ENCODE measurements at regions not wholly inside any gene's neighbourhood (a gene's known extent, or its start where the extent isn't known, plus 50 kb on each side); places are given as distances from the start of the nearest gene placed in this dataset.

DNA sequence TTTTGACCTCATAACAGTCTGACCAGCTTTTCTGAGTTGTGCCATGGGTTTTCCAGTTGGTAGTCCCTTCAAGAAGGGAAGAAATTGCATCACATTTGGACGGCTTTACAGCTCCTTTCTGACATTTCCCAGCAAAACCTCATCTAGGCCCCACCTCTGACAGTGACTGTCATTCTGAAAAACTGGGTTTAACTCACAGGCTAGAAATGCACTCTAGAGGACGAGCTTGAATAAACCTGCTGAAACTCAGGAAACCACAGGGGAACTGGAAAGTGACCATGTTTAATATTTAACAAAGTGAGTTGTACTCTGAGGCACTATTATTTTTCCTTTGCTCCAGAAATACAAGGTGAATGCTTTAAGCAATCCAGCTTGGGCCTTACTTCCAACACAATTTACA lies 434.3 kb upstream of the RASGEF1B start:
- Mint-ChIP-seq H3K4me1 (no peaks in the 10 kb centered on the region), H3K36me3 (no peaks in the 10 kb centered on the region), H3K4me3 (no peak overlapping the region), H3K27ac (no peak overlapping the region), H3K27me3 (ENCODE audit: low read depth in 3 of 3) (peaks cover 2% of the 10 kb centered on the region in 3 donors), H3K9me3 (no peaks in the 10 kb centered on the region)
- Histone ChIP-seq H3K4me2 (replicated peaks; ENCODE audit: extremely low read depth, low read length, poor library complexity, severe bottlenecking) (no peak overlapping the region), H3K36me3 (replicated peaks in 1 of 2; ENCODE audit: control insufficient read depth in 1 of 2, insufficient read depth in 2 of 2, low read length in 2 of 2) (no peaks in the 10 kb centered on the region), H3K9ac (ENCODE audit: insufficient read depth, low read length, poor library complexity, severe bottlenecking) (no peak overlapping the region), H2AFZ (ENCODE audit: insufficient read depth, low read depth, low read length, poor library complexity, severe bottlenecking) (no peak overlapping the region), H3K4me1 (ENCODE audit: control insufficient read depth in 1 of 2, insufficient read depth in 2 of 2, low read length in 2 of 2) (no peaks in the 10 kb centered on the region), H3K27me3 (ENCODE audit: control insufficient read depth in 2 of 2, insufficient read depth in 2 of 2, low read length in 2 of 2) (no peaks in the 10 kb centered on the region), H3K79me2 (ENCODE audit: insufficient read depth, low read length) (no peaks in the 10 kb centered on the region), H3K9me3 (replicated peaks in 1 of 2; ENCODE audit: control insufficient read depth in 1 of 2, insufficient read depth in 1 of 2, low read length in 2 of 2) (no peaks in the 10 kb centered on the region), H4K20me1 (ENCODE audit: insufficient read depth, low read length) (no peaks in the 10 kb centered on the region), H3K27ac (ENCODE audit: low read depth in 1 of 2, low read length in 2 of 2) (no peak overlapping the region), H3K4me3 (replicated peaks in 1 of 3; ENCODE audit: low read depth in 2 of 3, low read length in 3 of 3) (no peak overlapping the region)
- DNase-seq = no peak
- TF ChIP-seq, protein P1, sequence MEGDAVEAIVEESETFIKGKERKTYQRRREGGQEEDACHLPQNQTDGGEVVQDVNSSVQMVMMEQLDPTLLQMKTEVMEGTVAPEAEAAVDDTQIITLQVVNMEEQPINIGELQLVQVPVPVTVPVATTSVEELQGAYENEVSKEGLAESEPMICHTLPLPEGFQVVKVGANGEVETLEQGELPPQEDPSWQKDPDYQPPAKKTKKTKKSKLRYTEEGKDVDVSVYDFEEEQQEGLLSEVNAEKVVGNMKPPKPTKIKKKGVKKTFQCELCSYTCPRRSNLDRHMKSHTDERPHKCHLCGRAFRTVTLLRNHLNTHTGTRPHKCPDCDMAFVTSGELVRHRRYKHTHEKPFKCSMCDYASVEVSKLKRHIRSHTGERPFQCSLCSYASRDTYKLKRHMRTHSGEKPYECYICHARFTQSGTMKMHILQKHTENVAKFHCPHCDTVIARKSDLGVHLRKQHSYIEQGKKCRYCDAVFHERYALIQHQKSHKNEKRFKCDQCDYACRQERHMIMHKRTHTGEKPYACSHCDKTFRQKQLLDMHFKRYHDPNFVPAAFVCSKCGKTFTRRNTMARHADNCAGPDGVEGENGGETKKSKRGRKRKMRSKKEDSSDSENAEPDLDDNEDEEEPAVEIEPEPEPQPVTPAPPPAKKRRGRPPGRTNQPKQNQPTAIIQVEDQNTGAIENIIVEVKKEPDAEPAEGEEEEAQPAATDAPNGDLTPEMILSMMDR (IDR thresholded peaks at IDR 0.05) = no peak
- no CpG with 5 or more reads among the region's 2 CpGs for WGBS (ENCODE audit: insufficient coverage)
- intact Hi-C loops (cut with micrococcal nuclease) = no loop called here

DNA sequence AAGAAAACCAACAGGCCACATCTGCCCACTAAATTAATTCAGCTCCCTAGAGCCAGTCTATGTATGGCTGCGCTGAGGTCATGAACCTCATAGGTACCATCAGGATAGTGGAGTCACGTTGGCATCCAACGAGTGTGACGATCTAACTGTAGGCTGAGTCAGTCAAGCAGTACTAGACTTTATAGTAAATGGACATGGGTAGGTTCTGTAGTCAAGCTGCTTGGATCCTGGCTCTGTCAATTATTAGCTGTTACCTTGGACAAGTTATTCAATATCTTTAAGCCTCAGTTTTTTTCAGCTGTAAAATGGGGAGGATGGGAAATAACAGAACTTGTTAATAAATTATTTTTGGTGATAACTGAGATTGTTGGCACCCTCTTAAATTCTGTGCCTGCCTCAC lies 432.4 kb upstream of the RASGEF1B start:
- no peak overlapping the region for H3K27ac Mint-ChIP-seq
- H2AFZ ChIP-seq (ENCODE audit: insufficient read depth, low read depth, low read length, poor library complexity, severe bottlenecking) = no peak overlapping the region
- H3K27me3 Mint-ChIP-seq (ENCODE audit: low read depth in 3 of 3) = peaks cover 2% of the 10 kb centered on the region in 3 donors
- H3K36me3 ChIP-seq (replicated peaks in 1 of 2; ENCODE audit: control insufficient read depth in 1 of 2, insufficient read depth in 2 of 2, low read length in 2 of 2) = no peaks in the 10 kb centered on the region
- intact Hi-C loops (cut with micrococcal nuclease) = no loop called here
- TF ChIP-seq, protein P1 (IDR thresholded peaks at IDR 0.05) = no peak
- H3K4me1 Mint-ChIP-seq = no peaks in the 10 kb centered on the region
- no peaks in the 10 kb centered on the region for H3K4me1 ChIP-seq (ENCODE audit: control insufficient read depth in 1 of 2, insufficient read depth in 2 of 2, low read length in 2 of 2)
- H3K4me3 ChIP-seq (replicated peaks in 1 of 3; ENCODE audit: low read depth in 2 of 3, low read length in 3 of 3) = no peak overlapping the region
- DNase-seq = no peak
- H3K9ac ChIP-seq (ENCODE audit: insufficient read depth, low read length, poor library complexity, severe bottlenecking) = no peak overlapping the region
- WGBS (ENCODE audit: insufficient coverage) = 98% methylated on average over 4 of the region's 4 CpGs
- H3K4me2 ChIP-seq (replicated peaks; ENCODE audit: extremely low read depth, low read length, poor library complexity, severe bottlenecking) = no peak overlapping the region
- no peaks in the 10 kb centered on the region for H3K36me3 Mint-ChIP-seq
- no peaks in the 10 kb centered on the region for H3K27me3 ChIP-seq (ENCODE audit: control insufficient read depth in 2 of 2, insufficient read depth in 2 of 2, low read length in 2 of 2)
- no peaks in the 10 kb centered on the region for H4K20me1 ChIP-seq (ENCODE audit: insufficient read depth, low read length)
- H3K27ac ChIP-seq (ENCODE audit: low read depth in 1 of 2, low read length in 2 of 2) = no peak overlapping the region
- no peaks in the 10 kb centered on the region for H3K79me2 ChIP-seq (ENCODE audit: insufficient read depth, low read length)
- H3K9me3 ChIP-seq (replicated peaks in 1 of 2; ENCODE audit: control insufficient read depth in 1 of 2, insufficient read depth in 1 of 2, low read length in 2 of 2) = no peaks in the 10 kb centered on the region
- no peaks in the 10 kb centered on the region for H3K9me3 Mint-ChIP-seq
- H3K4me3 Mint-ChIP-seq = no peak overlapping the region

Measured in CD14-positive monocyte (primary cell).